HCT116 (cell line): ENCODE measurements at regions not wholly inside any gene's neighbourhood (a gene's known extent, or its start where the extent isn't known, plus 50 kb on each side); places are given as distances from the start of the nearest gene placed in this dataset.

ENCODE experiments used
- ATAC-seq: fragments of 200-7000 bp; cut with Tn5 transposase; 2 replicates; pipeline ENCODE4 v1.9.1; 2020; ENCODE audit warnings: mild to moderate bottlenecking, moderate library complexity
- BruUV-seq: library from RNA; stranded (reverse); fragments of 400-500 nt; replicated peaks from 2 replicates; lab custom pipeline; 2021; lab: Mats Ljungman, UMichigan
- CTCF ChIA-PET: fragments of 300-600 bp; sonication (Branson Sonifier 250); formaldehyde crosslinking; loops from one replicate; lab custom pipeline; 2021; ENCODE audit warnings: antibody characterized with exemption; lab: Charles Lee
- POLR2A ChIA-PET: fragments of 300-600, 350-600 bp; sonication (Branson Sonifier 250); formaldehyde crosslinking; loops from one replicate; lab custom pipeline; 2021; ENCODE audit warnings: antibody characterized with exemption; lab: Charles Lee
- RAD21 ChIA-PET, 2 experiments: fragments of 300-600 bp; sonication (Branson Sonifier 250); formaldehyde crosslinking; loops; one replicate each; lab custom pipeline; 2023; ENCODE audit warnings: low total read pairs in 2 of 2; ENCODE audit not compliant: uncharacterized antibody in 2 of 2, unreplicated experiment in 2 of 2, low non-redundant PET in 1 of 2; lab: Charles Lee
- DNase-seq: peaks from one replicate; pipeline ENCODE4 v3.0.0-alpha.2; 2010; ENCODE audit warnings: low read depth, low spot score
- H2AFZ ChIP-seq: fragments of 200-600 bp; shearing (Covaris generic), sonication (generic); 2 replicates; pipeline ENCODE4 v1.6.1; 2017; ENCODE audit warnings: low read depth, mixed run types, mixed read lengths, antibody characterized with exemption, low read length; ENCODE audit not compliant: poor library complexity, severe bottlenecking
- H3K27ac ChIP-seq: 2 replicates; pipeline ENCODE4 v1.5.1; 2012; ENCODE audit warnings: low read depth, low read length
- H3K27me3 ChIP-seq: fragments of 200-600 bp; sonication (generic); 2 replicates; pipeline ENCODE4 v1.6.1; 2016; ENCODE audit warnings: mixed run types, low read length, mixed read lengths; ENCODE audit not compliant: insufficient read depth
- H3K36me3 ChIP-seq, 2 experiments: fragments of 200-500 bp in 1 of 2; fragments of 200-600 bp in 1 of 2; sonication (Bioruptor generic) in 1 of 2; sonication (generic) in 1 of 2; 2 replicates each; pipeline versions ENCODE4 v1.5.1 to v1.6.1; 2014 to 2016; ENCODE audit warnings: low read length in 2 of 2, inconsistent platforms in 1 of 2, mixed read lengths in 1 of 2, mixed run types in 1 of 2; ENCODE audit not compliant: insufficient read depth in 2 of 2, control insufficient read depth in 1 of 2
- H3K4me1 ChIP-seq, 2 experiments: fragments of 200-600 bp in 1 of 2; sonication (generic) in 1 of 2; 2 replicates each; pipeline versions ENCODE4 v1.5.1 to v1.6.1; 2012 to 2017; ENCODE audit warnings: low read length in 2 of 2, inconsistent platforms in 1 of 2, mild to moderate bottlenecking in 1 of 2, mixed read lengths in 1 of 2, mixed run types in 1 of 2, moderate library complexity in 1 of 2; ENCODE audit not compliant: insufficient read depth in 2 of 2, control insufficient read depth in 1 of 2
- H3K4me2 ChIP-seq: fragments of 200-600 bp; sonication (generic); 2 replicates; pipeline ENCODE4 v1.6.1; 2017; ENCODE audit warnings: mixed run types, low read length, mixed read lengths
- H3K4me3 ChIP-seq, 2 experiments: fragments of 200-600 bp in 1 of 2; sonication (generic) in 1 of 2; replicated peaks in 1 of 2; 2 replicates each; pipeline ENCODE4 v1.5.1; 2011 to 2016; ENCODE audit warnings: low read length in 2 of 2, control low read depth in 1 of 2, low read depth in 1 of 2, mild to moderate bottlenecking in 1 of 2, mixed read lengths in 1 of 2, mixed run types in 1 of 2
- H3K79me2 ChIP-seq: fragments of 200-600 bp; sonication (generic); 2 replicates; pipeline ENCODE4 v1.6.1; 2017; ENCODE audit warnings: mild to moderate bottlenecking, mixed run types, low read length, moderate library complexity, mixed read lengths; ENCODE audit not compliant: insufficient read depth
- H3K9ac ChIP-seq: fragments of 200-600 bp; sonication (generic); 2 replicates; pipeline ENCODE4 v1.6.1; 2016; ENCODE audit warnings: low read length, mixed read lengths
- H3K9me2 ChIP-seq: fragments of 200-600 bp; sonication (generic), shearing (Covaris generic); 2 replicates; pipeline ENCODE4 v1.6.1; 2017; ENCODE audit warnings: mixed run types, mild to moderate bottlenecking, moderate library complexity; ENCODE audit not compliant: insufficient read depth
- H3K9me3 ChIP-seq, 2 experiments: fragments of 200-500 bp in 1 of 2; fragments of 200-600 bp in 1 of 2; sonication (Bioruptor generic) in 1 of 2; sonication (generic) in 1 of 2; 2 replicates each; pipeline ENCODE4 v1.6.1; 2014 to 2017; ENCODE audit warnings: low read length in 2 of 2, mixed read lengths in 2 of 2, inconsistent platforms in 1 of 2, low read depth in 1 of 2, mild to moderate bottlenecking in 1 of 2, mixed run types in 1 of 2, moderate library complexity in 1 of 2; ENCODE audit not compliant: control insufficient read depth in 1 of 2, insufficient read depth in 1 of 2
- H4K20me1 ChIP-seq: fragments of 200-600 bp; sonication (generic), shearing (Covaris generic); 2 replicates; pipeline ENCODE4 v1.6.1; 2017; ENCODE audit warnings: mixed run types, mild to moderate bottlenecking, moderate library complexity; ENCODE audit not compliant: insufficient read depth
- CEBPB ChIP-seq: IDR thresholded peaks from 2 replicates; pipeline ENCODE4 v1.6.1; 2012; ENCODE audit warnings: low read depth
- ELF1 ChIP-seq: IDR thresholded peaks from 2 replicates; pipeline ENCODE4 v1.6.1; 2012; ENCODE audit warnings: low read depth, borderline replicate concordance
- REST ChIP-seq: IDR thresholded peaks from 2 replicates; pipeline ENCODE4 v1.6.1; 2012; ENCODE audit warnings: low read depth
- TCF7L2 ChIP-seq: IDR thresholded peaks from 2 replicates; pipeline ENCODE4 v1.7.0; 2011; ENCODE audit warnings: borderline replicate concordance, inconsistent platforms; ENCODE audit not compliant: insufficient read depth, insufficient read length; ENCODE audit errors: extremely low read depth
- ZFX ChIP-seq: fragments of 450-650 bp; IDR thresholded peaks from 2 replicates; pipeline ENCODE4 v1.6.1; 2017
- intact Hi-C: fragments of 100-400 bp; cut with micrococcal nuclease; formaldehyde crosslinking; loops from 2 replicates; pipeline ENCODE4 v1.10.0; 2022
- TF ChIP-seq, protein P1 (sequence below): IDR thresholded peaks from 2 replicates; pipeline ENCODE4 v1.6.1; 2012

GRCh38 chr12:87303396-87304012, 725.7 kb downstream of the C12orf50 start:
- Histone ChIP-seq H3K79me2 (no peaks in the 10 kb centered on the region), H3K9ac (no peak overlapping the region), H3K27me3 (no peaks in the 10 kb centered on the region), H3K27ac (no peak overlapping the region), H3K9me2 (no peaks in the 10 kb centered on the region), H3K36me3 (no peaks in the 10 kb centered on the region), H3K4me1 (no peaks in the 10 kb centered on the region), H4K20me1 (no peaks in the 10 kb centered on the region), H3K9me3 (no peaks in the 10 kb centered on the region), H2AFZ (no peak overlapping the region), H3K4me3 (no peak overlapping the region), H3K4me2 (no peak overlapping the region)
- DNase-seq, result no peak
- intact Hi-C loops, result no loop called here
- POLR2A ChIA-PET, result no interaction called here
- no peak for ATAC-seq
- CTCF ChIA-PET, result no interaction called here
- TF ChIP-seq TCF7L2 (no peak), ZFX (no peak)
- BruUV-seq, result no TSS peak
- RAD21 ChIA-PET, result no interaction called here

DNA sequence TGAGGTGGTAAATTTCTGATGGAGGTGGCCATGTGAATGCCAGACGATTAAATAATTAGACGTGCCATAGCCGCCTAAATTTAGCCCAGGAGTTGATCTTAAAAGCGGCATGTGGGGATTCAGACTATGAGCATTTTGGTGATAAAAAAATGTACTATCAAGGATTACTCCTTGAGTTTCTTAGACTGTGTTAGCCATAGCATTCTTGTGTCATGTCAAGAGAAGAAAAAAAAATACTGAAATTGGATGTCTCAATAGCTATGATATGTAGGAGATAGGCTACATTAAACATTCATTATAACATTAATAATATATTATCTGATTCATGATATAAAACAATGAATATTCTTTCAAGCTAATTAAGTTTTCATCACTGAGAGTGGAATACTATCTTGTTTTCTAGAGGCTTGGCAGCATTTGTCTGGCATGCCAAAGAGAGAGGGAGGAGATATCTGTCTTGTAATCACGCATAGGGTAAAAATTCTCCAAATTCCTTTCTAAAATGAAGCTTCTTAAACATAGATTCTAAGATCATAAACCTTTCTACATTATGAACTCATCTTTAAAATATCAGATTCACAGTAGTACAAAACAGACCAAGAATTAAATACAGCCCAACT, 727.0 kb downstream of the C12orf50 start:
- Histone ChIP-seq H4K20me1 (no peaks in the 10 kb centered on the region), H3K9me2 (no peaks in the 10 kb centered on the region), H2AFZ (no peak overlapping the region), H3K27me3 (no peaks in the 10 kb centered on the region), H3K27ac (no peak overlapping the region), H3K9me3 (no peaks in the 10 kb centered on the region), H3K4me2 (no peak overlapping the region), H3K9ac (no peak overlapping the region), H3K4me3 (no peak overlapping the region), H3K36me3 (no peaks in the 10 kb centered on the region), H3K79me2 (no peaks in the 10 kb centered on the region), H3K4me1 (no peaks in the 10 kb centered on the region)
- intact Hi-C loops, result no loop called here
- no TSS peak for BruUV-seq
- CTCF ChIA-PET, result no interaction called here
- ATAC-seq (no peak), DNase-seq (no peak)
- RAD21 ChIA-PET, result no interaction called here
- POLR2A ChIA-PET, result no interaction called here
- TF ChIP-seq ELF1 (no peak), REST (no peak), CEBPB (no peak), TCF7L2 (no peak)
- TF ChIP-seq, protein P1, sequence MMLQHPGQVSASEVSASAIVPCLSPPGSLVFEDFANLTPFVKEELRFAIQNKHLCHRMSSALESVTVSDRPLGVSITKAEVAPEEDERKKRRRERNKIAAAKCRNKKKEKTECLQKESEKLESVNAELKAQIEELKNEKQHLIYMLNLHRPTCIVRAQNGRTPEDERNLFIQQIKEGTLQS, result no peak
